ENCODE measurements at regions not wholly inside any gene's neighbourhood (a gene's known extent, or its start where the extent isn't known, plus 50 kb on each side); places are given as distances from the start of the nearest gene placed in this dataset.

GRCh38 chr21:16424331-16424751, 694.6 kb downstream of the USP25 start:
- DNase-seq (ENCODE audit: low spot score) = no peak
- no peak for TF ChIP-seq CTCF (IDR thresholded peaks at IDR 0.05; ENCODE audit: extremely low read depth, missing control alignments)

- no peak for DNase-seq (ENCODE audit: low spot score)
- no peak for TF ChIP-seq CTCF (IDR thresholded peaks at IDR 0.05; ENCODE audit: extremely low read depth, missing control alignments)
Measured at GRCh38 chr21:16425376-16425775, 695.6 kb downstream of the USP25 start.

GRCh38 chr21:16426936-16427335, 697.2 kb downstream of the USP25 start:
- no peak for DNase-seq (ENCODE audit: low spot score)
- no peak for TF ChIP-seq CTCF (IDR thresholded peaks at IDR 0.05; ENCODE audit: extremely low read depth, missing control alignments)

DNA sequence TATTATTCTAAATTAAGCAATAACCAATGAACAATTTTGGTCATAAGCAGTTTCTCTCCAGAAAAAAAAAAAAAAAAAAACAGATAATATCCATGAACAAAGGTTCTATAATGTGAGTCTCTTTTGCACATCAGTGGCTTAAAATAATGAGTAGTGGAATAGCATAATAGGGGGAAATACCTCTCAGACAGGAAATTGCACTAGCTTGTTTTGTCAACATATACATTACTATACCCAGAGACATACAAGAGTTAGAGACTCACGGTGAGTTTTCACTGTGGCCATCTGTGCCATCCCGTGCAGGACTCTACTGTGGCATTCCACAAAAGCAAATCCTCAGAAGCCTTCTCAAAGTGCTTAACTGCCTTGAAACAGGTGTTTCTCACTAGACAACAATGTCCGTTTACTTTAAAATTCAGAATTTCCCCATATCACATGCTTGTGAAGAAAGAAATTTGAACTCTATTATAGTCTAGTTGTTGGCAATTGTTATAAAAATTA, 697.9 kb downstream of the USP25 start:
- no peak for TF ChIP-seq CTCF (IDR thresholded peaks at IDR 0.05; ENCODE audit: extremely low read depth, missing control alignments)
- DNase-seq (ENCODE audit: low spot score) = no peak

GRCh38 chr21:16437586-16437985, 707.8 kb downstream of the USP25 start:
- DNase-seq (ENCODE audit: low spot score) = no peak
- no peak for TF ChIP-seq CTCF (IDR thresholded peaks at IDR 0.05; ENCODE audit: extremely low read depth, missing control alignments)

- TF ChIP-seq CTCF (IDR thresholded peaks at IDR 0.05; ENCODE audit: extremely low read depth, missing control alignments) = peak; percentile 0
- DNase-seq (ENCODE audit: low spot score) = no peak
Measured at GRCh38 chr21:16438761-16439160, 709.0 kb downstream of the USP25 start.

DNA sequence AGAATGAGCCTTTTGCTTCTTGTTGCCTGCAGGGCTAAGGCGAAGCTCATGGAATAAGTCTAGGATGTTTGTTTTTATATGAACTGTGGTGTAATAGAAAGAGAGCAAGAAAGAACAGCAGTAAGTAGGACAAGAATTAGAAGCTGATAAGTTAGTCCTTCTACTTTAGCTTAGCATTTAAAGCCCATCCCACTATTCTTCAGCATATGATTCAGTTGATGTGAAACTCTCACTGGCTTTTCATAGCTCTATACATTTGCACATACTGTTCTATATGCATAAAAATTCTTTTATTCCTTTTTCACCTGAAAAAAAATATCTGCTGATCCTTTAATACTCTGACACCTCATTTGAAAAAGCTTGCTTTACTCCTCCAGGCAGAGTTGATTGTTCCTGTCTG, 712.0 kb downstream of the USP25 start:
- no peak for DNase-seq (ENCODE audit: low spot score)
- TF ChIP-seq CTCF (IDR thresholded peaks at IDR 0.05; ENCODE audit: extremely low read depth, missing control alignments) = no peak

Measured in GM20000 (cell line).